ENCODE measurements at regions not wholly inside any gene's neighbourhood (a gene's known extent, or its start where the extent isn't known, plus 50 kb on each side); places are given as distances from the start of the nearest gene placed in this dataset.

DNA sequence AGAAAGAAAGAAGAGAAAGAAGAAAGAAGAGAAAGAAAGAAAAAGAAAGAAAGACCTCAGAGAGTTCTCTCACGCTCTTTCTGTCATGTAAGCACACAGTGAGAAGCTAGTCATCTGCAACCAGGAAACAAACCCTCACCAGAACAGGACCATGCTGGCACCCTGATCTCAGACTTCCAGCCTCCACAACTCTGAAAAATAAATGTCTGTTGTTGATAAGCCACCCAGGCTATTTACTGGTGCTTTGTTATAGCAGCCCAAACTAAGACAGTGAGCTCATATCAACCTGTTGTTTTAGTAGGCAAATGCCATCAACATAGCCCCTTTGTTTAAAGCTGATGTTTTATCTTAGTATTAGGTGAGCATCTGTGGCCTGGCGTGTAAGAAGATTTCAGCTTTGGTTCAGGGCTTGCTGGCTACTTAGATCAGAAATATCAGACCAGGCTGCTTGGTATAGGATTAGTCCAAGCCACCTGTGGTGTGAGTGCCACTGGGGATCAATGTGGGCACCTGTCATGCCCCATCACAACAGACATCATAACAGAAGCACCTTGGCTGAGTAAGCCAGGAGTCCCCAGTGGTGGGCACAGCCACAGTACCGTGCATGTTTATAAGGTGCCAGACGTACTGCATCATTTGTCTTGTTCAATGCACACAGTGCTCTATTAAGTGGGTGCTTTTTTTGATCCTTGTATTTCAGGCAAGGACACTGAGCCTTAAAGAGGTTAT, 94.4 kb downstream of the LBH start:
- TF ChIP-seq, protein P1, sequence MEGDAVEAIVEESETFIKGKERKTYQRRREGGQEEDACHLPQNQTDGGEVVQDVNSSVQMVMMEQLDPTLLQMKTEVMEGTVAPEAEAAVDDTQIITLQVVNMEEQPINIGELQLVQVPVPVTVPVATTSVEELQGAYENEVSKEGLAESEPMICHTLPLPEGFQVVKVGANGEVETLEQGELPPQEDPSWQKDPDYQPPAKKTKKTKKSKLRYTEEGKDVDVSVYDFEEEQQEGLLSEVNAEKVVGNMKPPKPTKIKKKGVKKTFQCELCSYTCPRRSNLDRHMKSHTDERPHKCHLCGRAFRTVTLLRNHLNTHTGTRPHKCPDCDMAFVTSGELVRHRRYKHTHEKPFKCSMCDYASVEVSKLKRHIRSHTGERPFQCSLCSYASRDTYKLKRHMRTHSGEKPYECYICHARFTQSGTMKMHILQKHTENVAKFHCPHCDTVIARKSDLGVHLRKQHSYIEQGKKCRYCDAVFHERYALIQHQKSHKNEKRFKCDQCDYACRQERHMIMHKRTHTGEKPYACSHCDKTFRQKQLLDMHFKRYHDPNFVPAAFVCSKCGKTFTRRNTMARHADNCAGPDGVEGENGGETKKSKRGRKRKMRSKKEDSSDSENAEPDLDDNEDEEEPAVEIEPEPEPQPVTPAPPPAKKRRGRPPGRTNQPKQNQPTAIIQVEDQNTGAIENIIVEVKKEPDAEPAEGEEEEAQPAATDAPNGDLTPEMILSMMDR (IDR thresholded peaks at IDR 0.05) = no peak
- no peak for TF ChIP-seq POLR2A (IDR thresholded peaks at IDR 0.05)
- TF ChIP-seq EP300 (IDR thresholded peaks at IDR 0.05) = no peak
- TF ChIP-seq POLR2AphosphoS5 (IDR thresholded peaks at IDR 0.05) = no peak

Data from upper lobe of left lung (tissue), 4 donors.